Right atrium auricular region (tissue), 2 donors: ENCODE measurements at regions not wholly inside any gene's neighbourhood (a gene's known extent, or its start where the extent isn't known, plus 50 kb on each side); places are given as distances from the start of the nearest gene placed in this dataset.
"Not testable (repeated sequence)": the region's sequence is repeated elsewhere in the genome, so short reads cannot be mapped to it uniquely, and the experiment has no call there.

Source experiments
- DNase-seq: peaks from one replicate; pipeline ENCODE4 v3.0.0-alpha.2; 2019; ENCODE audit warnings: low spot score
- H3K27ac ChIP-seq, 2 donors: fragments of 200-600 bp; sonication (generic); 1 replicate in 1 of 2; 2 replicates in 1 of 2; pipeline ENCODE4 v1.5.1; 2016 to 2019
- H3K27me3 ChIP-seq, 2 donors: fragments of 200-600 bp; sonication (generic); one replicate each; pipeline versions ENCODE4 v1.5.1 to v1.6.0; 2017 to 2019
- H3K36me3 ChIP-seq: fragments of 200-600 bp; sonication (generic); one replicate; pipeline ENCODE4 v1.5.1; 2016
- H3K4me1 ChIP-seq, 2 donors: fragments of 200-600 bp; sonication (generic); one replicate each; pipeline versions ENCODE4 v1.5.1 to v1.6.0; 2017 to 2019
- H3K4me3 ChIP-seq, 2 donors: fragments of 200-600 bp; sonication (generic); 1 replicate in 1 of 2; 2 replicates in 1 of 2; pipeline ENCODE4 v1.5.1; 2017 to 2019; ENCODE audit warnings: mild to moderate bottlenecking in 1 of 2, moderate library complexity in 1 of 2
- H3K9me3 ChIP-seq, 2 donors: fragments of 200-600 bp; sonication (generic); one replicate each; pipeline ENCODE4 v1.5.1; 2019
- CTCF ChIP-seq, 2 donors: fragments of 200-600 bp; sonication (generic); IDR thresholded peaks; one replicate each; pipeline ENCODE4 v1.5.1; 2019; ENCODE audit warnings: antibody characterized with exemption in 2 of 2

- no peaks in the 10 kb centered on the region for H3K36me3 ChIP-seq
- H3K27me3 ChIP-seq, result no peaks in the 10 kb centered on the region
- H3K4me3 ChIP-seq, result no peak overlapping the region
- no peak for DNase-seq
- H3K27ac ChIP-seq, result no peak overlapping the region
- H3K9me3 ChIP-seq, result peaks cover 4 to 21% of the 10 kb centered on the region in 2 donors
- no peak for TF ChIP-seq CTCF (IDR thresholded peaks at IDR 0.05)
- H3K4me1 ChIP-seq, result no peaks in the 10 kb centered on the region
These were observed 197.1 kb upstream of the HCN1 start for GRCh38 chr5:45893309-45893708.

GRCh38 chr5:45890441-45891080, 194.4 kb upstream of the HCN1 start:
- H3K4me3 ChIP-seq, H3K36me3 ChIP-seq, H3K27ac ChIP-seq, H3K27me3 ChIP-seq, DNase-seq, H3K4me1 ChIP-seq: not testable (repeated sequence)
- H3K9me3 ChIP-seq, result peaks cover 4 to 17% of the 10 kb centered on the region in 2 donors

GRCh38 chr5:45862763-45863162, 166.6 kb upstream of the HCN1 start:
- DNase-seq, result no peak
- no peaks in the 10 kb centered on the region for H3K9me3 ChIP-seq
- H3K27me3 ChIP-seq, result no peaks in the 10 kb centered on the region
- H3K4me3 ChIP-seq, result no peak overlapping the region
- no peak overlapping the region for H3K27ac ChIP-seq
- H3K36me3 ChIP-seq, result no peaks in the 10 kb centered on the region
- TF ChIP-seq CTCF (IDR thresholded peaks at IDR 0.05), result no peak
- H3K4me1 ChIP-seq, result no peaks in the 10 kb centered on the region

- Histone ChIP-seq H3K36me3 (no peaks in the 10 kb centered on the region), H3K4me3 (no peak overlapping the region), H3K27ac (no peak overlapping the region), H3K4me1 (no peaks in the 10 kb centered on the region), H3K27me3 (no peaks in the 10 kb centered on the region), H3K9me3 (peaks cover 0 to 14% of the 10 kb centered on the region in 2 donors)
- no peak for DNase-seq
- no peak for TF ChIP-seq CTCF (IDR thresholded peaks at IDR 0.05)
These were observed 151.7 kb upstream of the HCN1 start for GRCh38 chr5:45847877-45848276.

- TF ChIP-seq CTCF (IDR thresholded peaks at IDR 0.05), result no peak
- no peak overlapping the region for H3K4me3 ChIP-seq
- no peak overlapping the region for H3K27ac ChIP-seq
- H3K36me3 ChIP-seq, result no peaks in the 10 kb centered on the region
- DNase-seq, result no peak
- no peaks in the 10 kb centered on the region for H3K9me3 ChIP-seq
- H3K27me3 ChIP-seq, result no peaks in the 10 kb centered on the region
- no peaks in the 10 kb centered on the region for H3K4me1 ChIP-seq
These were observed 129.9 kb upstream of the HCN1 start for GRCh38 chr5:45826055-45826454.

GRCh38 chr5:45800331-45800730, 104.2 kb upstream of the HCN1 start:
- H3K27me3 ChIP-seq, result no peaks in the 10 kb centered on the region
- TF ChIP-seq CTCF (IDR thresholded peaks at IDR 0.05), result no peak
- DNase-seq, result no peak
- no peaks in the 10 kb centered on the region for H3K36me3 ChIP-seq
- H3K27ac ChIP-seq, result no peak overlapping the region
- no peaks in the 10 kb centered on the region for H3K4me1 ChIP-seq
- H3K9me3 ChIP-seq, result peaks cover 0 to 9% of the 10 kb centered on the region in 2 donors
- H3K4me3 ChIP-seq, result no peak overlapping the region
